HG03039 (cell line): ENCODE measurements at regions not wholly inside any gene's neighbourhood (a gene's known extent, or its start where the extent isn't known, plus 50 kb on each side); places are given as distances from the start of the nearest gene placed in this dataset.

Source experiments
- ATAC-seq: cut with Tn5 transposase; IDR thresholded peaks from one replicate; pipeline ENCODE4 v1.9.1; 2021; ENCODE audit warnings: mild to moderate bottlenecking, moderate library complexity; ENCODE audit not compliant: unreplicated experiment

DNA sequence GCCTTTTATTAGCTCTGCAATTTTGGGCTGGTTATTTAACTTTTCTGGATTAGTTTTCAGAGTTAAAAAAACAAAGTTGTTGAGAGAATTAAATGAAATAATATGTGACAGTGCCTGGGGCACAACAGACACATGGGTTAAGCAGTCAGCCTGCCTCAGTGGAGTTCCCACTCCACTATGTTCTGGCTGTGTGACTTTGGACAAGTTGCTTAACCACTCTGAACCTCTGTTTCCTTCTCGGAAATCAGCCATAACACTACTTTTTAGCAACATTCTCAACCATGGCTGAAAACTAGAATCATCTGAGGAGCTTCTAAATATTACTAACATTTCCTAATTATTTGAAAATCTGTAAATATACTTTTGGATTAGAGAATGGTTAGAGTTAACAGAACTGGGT, 56.5 kb upstream of the SLC6A11 start:
- no peak for ATAC-seq

DNA sequence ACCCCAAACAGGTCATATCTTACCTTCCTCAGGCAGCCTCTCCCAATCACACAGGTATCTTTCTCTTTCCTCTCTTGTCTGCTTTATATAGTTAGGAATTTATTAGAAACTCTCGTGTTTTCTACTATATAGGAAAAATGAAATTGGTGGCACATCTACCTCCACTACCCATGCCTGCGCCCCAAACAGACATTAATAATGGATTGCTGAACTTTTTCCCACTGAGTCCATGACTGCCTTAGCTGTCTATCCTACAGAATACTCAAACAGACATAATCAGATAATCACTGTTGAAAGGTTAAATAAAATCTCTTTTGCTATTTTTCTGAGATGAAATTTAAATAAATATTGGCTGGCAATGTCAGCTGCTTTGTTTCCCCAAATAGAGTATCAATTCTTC, 55.8 kb upstream of the SLC6A11 start:
- no peak for ATAC-seq

GRCh38 chr3:10761583-10761982, 54.4 kb upstream of the SLC6A11 start:
- ATAC-seq = no peak

- no peak for ATAC-seq
Observed at GRCh38 chr3:10762116-10762515, 53.9 kb upstream of the SLC6A11 start.

- no peak for ATAC-seq
Observed at GRCh38 chr3:10762611-10763247, 53.3 kb upstream of the SLC6A11 start.

- no peak for ATAC-seq
Observed at GRCh38 chr3:10763248-10763620, 52.8 kb upstream of the SLC6A11 start.

- ATAC-seq = no peak
Observed at GRCh38 chr3:10763817-10764258, 52.2 kb upstream of the SLC6A11 start.

DNA sequence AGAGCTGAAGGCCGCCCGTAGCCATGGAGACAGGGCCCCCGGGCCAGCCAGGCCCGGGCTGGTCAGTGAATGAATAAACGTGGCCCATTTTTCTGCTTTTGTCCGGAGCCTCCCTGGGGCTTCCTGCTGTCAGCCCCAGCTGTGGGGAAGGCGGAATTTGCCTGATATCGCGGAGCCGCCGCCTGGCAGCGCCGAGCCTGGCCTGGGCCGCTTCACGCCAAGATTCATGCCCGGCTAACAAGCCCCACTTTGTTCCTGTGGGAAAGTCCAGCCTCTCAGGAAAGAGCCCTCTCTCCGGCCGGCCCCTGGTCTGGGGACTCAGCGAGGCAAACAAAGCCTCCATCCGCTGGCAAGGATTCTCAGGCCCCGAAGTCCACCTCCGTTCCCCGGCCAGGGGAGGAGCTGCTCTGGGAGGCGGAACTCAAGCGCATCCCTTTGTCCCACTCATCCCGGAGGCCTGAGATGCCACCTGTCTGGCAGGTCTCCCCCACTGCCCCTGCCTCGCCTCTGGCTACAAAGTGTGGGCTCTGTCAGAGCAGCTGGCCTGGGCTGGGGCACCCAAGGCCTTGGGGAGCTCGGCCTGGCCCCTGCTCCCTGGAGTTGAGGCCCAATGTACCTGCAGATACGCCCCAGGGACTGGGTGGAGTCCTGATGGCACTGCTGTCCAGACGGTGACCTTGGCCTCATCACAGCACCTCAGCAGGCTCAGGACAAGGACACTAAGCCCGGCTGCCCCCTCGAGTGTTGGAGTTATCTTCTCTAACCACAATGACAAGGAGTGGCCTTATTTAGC, 51.6 kb upstream of the SLC6A11 start:
- ATAC-seq = no peak

DNA sequence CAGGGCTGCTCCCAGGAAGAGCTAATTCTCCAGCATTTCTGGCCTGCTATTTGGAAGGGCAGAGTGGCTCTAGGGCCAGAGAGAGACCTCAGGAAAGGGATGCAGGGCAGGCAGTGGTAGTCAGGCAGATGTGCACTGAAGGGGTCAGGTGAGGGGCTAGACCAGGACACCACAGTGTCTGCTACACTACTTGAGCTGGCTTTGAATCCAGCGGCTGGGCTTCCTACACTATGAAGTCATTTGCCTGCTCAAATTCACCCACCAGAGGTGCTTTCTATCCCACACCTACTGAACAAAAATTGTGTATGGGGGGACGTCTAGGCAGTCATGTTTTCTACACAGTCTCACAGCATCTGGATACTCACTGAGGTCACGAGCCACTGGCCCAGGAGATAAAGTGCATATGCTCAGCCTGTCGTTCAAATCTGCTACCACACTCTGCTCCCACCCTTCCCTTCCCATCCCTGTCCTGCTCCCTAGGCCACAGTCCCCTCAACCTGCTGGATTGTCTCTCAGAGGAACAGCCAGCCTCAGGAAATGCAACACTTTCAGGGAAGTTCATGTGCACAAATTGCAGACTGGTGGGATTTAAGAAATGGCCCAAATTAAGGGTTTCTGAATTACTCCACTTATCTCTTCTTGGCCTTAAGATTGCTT, 49.9 kb upstream of the SLC6A11 start:
- no peak for ATAC-seq
